Endothelial cell of umbilical vein (primary cell): ENCODE measurements at regions not wholly inside any gene's neighbourhood (a gene's known extent, or its start where the extent isn't known, plus 50 kb on each side); places are given as distances from the start of the nearest gene placed in this dataset.

Experiments
- BruUV-seq: library from RNA; stranded (reverse); fragments of 400-500 nt; replicated peaks from 2 replicates; lab custom pipeline; 2021; lab: Mats Ljungman, UMichigan
- CTCF ChIA-PET: fragments of 300-600, 350-600 bp; sonication (Branson Sonifier 250); formaldehyde crosslinking; loops from one replicate; lab custom pipeline; 2021; ENCODE audit warnings: antibody characterized with exemption, inconsistent platforms; lab: Charles Lee
- POLR2A ChIA-PET: fragments of 300-600, 350-600 bp; sonication (Branson Sonifier 250); formaldehyde crosslinking; loops from one replicate; lab custom pipeline; 2021; ENCODE audit warnings: antibody characterized with exemption, inconsistent platforms; lab: Charles Lee
- DNase-seq: peaks from one replicate; pipeline ENCODE4 v3.0.0-alpha.2; 2011; ENCODE audit warnings: low read depth, low spot score
- FAIRE-seq: peaks from 2 replicates; lab custom pipeline; 2011; peaks lifted over from hg19 to GRCh38; lab: Jason Lieb, UNC
- H2AFZ ChIP-seq: 2 replicates; pipeline ENCODE4 v1.6.0; 2012; ENCODE audit warnings: low read depth, low read length, control low read depth, inconsistent platforms
- H3K27ac ChIP-seq: 2 replicates; pipeline ENCODE4 v1.5.1; 2011; ENCODE audit warnings: low read depth, mild to moderate bottlenecking, control low read depth, low read length, moderate library complexity; ENCODE audit not compliant: insufficient read depth
- H3K27me3 ChIP-seq, 2 experiments: 2 replicates each; pipeline versions ENCODE4 v1.6.0 to v1.6.1; 2011; ENCODE audit warnings: low read length in 2 of 2, mixed read lengths in 1 of 2; ENCODE audit not compliant: control insufficient read depth in 2 of 2, insufficient read depth in 2 of 2
- H3K36me3 ChIP-seq, 2 experiments: 2 replicates in 1 of 2; 3 replicates in 1 of 2; pipeline ENCODE4 v1.5.1; 2011; ENCODE audit warnings: low read length in 2 of 2, mild to moderate bottlenecking in 1 of 2, moderate library complexity in 1 of 2; ENCODE audit not compliant: control insufficient read depth in 2 of 2, insufficient read depth in 2 of 2; ENCODE audit errors: extremely low read depth in 1 of 2
- H3K4me1 ChIP-seq: 3 replicates; pipeline ENCODE4 v1.5.1; 2011; ENCODE audit warnings: mild to moderate bottlenecking, low read length; ENCODE audit not compliant: control insufficient read depth, insufficient read depth; ENCODE audit errors: extremely low read depth
- H3K4me2 ChIP-seq: 2 replicates; pipeline ENCODE4 v1.6.1; 2011; ENCODE audit warnings: low read length, control low read depth, mixed read lengths; ENCODE audit not compliant: insufficient read depth
- H3K4me3 ChIP-seq, 3 experiments: fragments of 200-600 bp in 1 of 3; sonication (generic), shearing (Covaris generic) in 1 of 3; replicated peaks in 1 of 3; 2 replicates each; pipeline ENCODE4 v1.5.1; 2011 to 2016; ENCODE audit warnings: control low read depth in 3 of 3, low read length in 3 of 3, mild to moderate bottlenecking in 2 of 3, inconsistent platforms in 1 of 3, low read depth in 1 of 3, moderate library complexity in 1 of 3; ENCODE audit not compliant: insufficient read depth in 1 of 3
- H3K79me2 ChIP-seq: 2 replicates; pipeline ENCODE4 v1.6.0; 2012; ENCODE audit warnings: low read length, inconsistent platforms; ENCODE audit not compliant: control insufficient read depth, insufficient read depth
- H3K9ac ChIP-seq: replicated peaks from 2 replicates; pipeline ENCODE3; 2011; ENCODE audit warnings: low read length, control low read depth; ENCODE audit not compliant: insufficient read depth; ENCODE audit errors: extremely low read depth
- H3K9me1 ChIP-seq: replicated peaks from 3 replicates; pipeline ENCODE4 v1.6.0; 2011; ENCODE audit warnings: mild to moderate bottlenecking, low read length; ENCODE audit not compliant: control insufficient read depth, insufficient read depth; ENCODE audit errors: extremely low read depth
- H3K9me3 ChIP-seq: replicated peaks from 2 replicates; pipeline ENCODE4 v1.5.1; 2012; ENCODE audit warnings: low read length, inconsistent platforms; ENCODE audit not compliant: control insufficient read depth, insufficient read depth
- H4K20me1 ChIP-seq: replicated peaks from 2 replicates; pipeline ENCODE3; 2011; ENCODE audit warnings: mild to moderate bottlenecking, low read length; ENCODE audit not compliant: control insufficient read depth, insufficient read depth; ENCODE audit errors: extremely low read depth
- EZH2 ChIP-seq: IDR thresholded peaks from 2 replicates; pipeline ENCODE4 v1.6.1; 2012; ENCODE audit warnings: borderline replicate concordance, low read depth, mild to moderate bottlenecking, moderate library complexity, low read length, inconsistent platforms; ENCODE audit not compliant: severe bottlenecking
- FOS ChIP-seq: IDR thresholded peaks from 2 replicates; pipeline ENCODE4 v1.6.1; 2011; ENCODE audit warnings: mild to moderate bottlenecking, low read length, moderate library complexity, borderline replicate concordance; ENCODE audit not compliant: insufficient read depth
- GATA2 ChIP-seq: IDR thresholded peaks from 2 replicates; pipeline ENCODE4 v1.7.0; 2011; ENCODE audit warnings: low read depth, mild to moderate bottlenecking, moderate library complexity, mixed read lengths, low read length; ENCODE audit not compliant: insufficient read length, insufficient read depth
- JUN ChIP-seq: IDR thresholded peaks from 2 replicates; pipeline ENCODE4 v1.6.1; 2011; ENCODE audit warnings: borderline replicate concordance, low read depth; ENCODE audit not compliant: insufficient read length, insufficient read depth
- MYC ChIP-seq: IDR thresholded peaks from one replicate; pipeline ENCODE4 v1.6.1; 2011; ENCODE audit warnings: mild to moderate bottlenecking, low read depth, low read length
- POLR2A ChIP-seq: IDR thresholded peaks from 2 replicates; pipeline ENCODE4 v1.6.1; 2012; ENCODE audit warnings: low read depth, mild to moderate bottlenecking, control low read depth, low read length
- POLR2AphosphoS5 ChIP-seq: IDR thresholded peaks from 2 replicates; pipeline ENCODE4 v1.6.1; 2012; ENCODE audit warnings: low read depth, mild to moderate bottlenecking, control low read depth, low read length, moderate library complexity; ENCODE audit not compliant: insufficient read depth
- dilution Hi-C: fragments of 300-500 bp; cut with MboI; formaldehyde crosslinking; loops from one replicate; pipeline ENCODE4 v1.15.0; 2019; ENCODE audit warnings: low sequenced_read_pairs; ENCODE audit not compliant: extremely low pct_ligation_motif_present
- intact Hi-C: fragments of 100-400 bp; cut with micrococcal nuclease; formaldehyde crosslinking; loops from one replicate; pipeline ENCODE4 v1.10.0; 2022
- TF ChIP-seq, protein P1 (sequence below), 2 donors: IDR thresholded peaks; 1 replicate in 1 of 2; 2 replicates in 1 of 2; pipeline ENCODE4 v1.5.1; 2011; ENCODE audit warnings: low read length in 2 of 2, mild to moderate bottlenecking in 2 of 2, moderate library complexity in 2 of 2, control low read depth in 1 of 2, inconsistent platforms in 1 of 2, low read depth in 1 of 2; ENCODE audit not compliant: insufficient read depth in 1 of 2; ENCODE audit errors: extremely low read depth in 1 of 2
- TF ChIP-seq, protein P2 (sequence below): IDR thresholded peaks from 2 replicates; pipeline ENCODE4 v1.6.1; 2011; ENCODE audit not compliant: insufficient read depth, insufficient read length

DNA sequence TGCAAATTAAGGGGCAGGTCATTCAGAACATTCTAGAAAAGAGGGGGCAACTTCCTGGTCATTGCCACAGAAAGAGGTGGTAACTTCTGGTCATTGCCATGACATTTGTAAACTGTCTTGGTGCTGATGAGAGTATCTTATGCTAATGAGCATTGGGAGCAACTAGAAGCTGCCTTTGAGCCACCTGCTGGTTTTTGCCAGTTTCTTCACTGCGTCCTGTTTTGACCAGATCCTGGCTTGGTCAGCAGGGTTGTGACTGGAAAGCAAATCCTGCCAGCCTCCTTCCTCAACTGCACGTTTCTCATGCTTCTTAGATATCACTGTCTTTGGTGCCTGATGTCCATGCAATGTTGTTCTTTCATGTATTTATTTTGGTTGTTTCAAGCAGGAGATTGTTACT is 53.2 kb upstream of the SPATA31C2 start:
- POLR2A ChIA-PET = no interaction called here
- no peak overlapping the region for H3K4me2 ChIP-seq
- no peaks in the 10 kb centered on the region for H3K36me3 ChIP-seq
- H3K4me3 ChIP-seq = no peak overlapping the region
- FAIRE-seq (no peak), DNase-seq (no peak)
- no peak overlapping the region for H3K27ac ChIP-seq
- no peaks in the 10 kb centered on the region for H4K20me1 ChIP-seq
- BruUV-seq = no TSS peak
- H3K79me2 ChIP-seq = no peaks in the 10 kb centered on the region
- H3K9me1 ChIP-seq = no peaks in the 10 kb centered on the region
- no peaks in the 10 kb centered on the region for H3K27me3 ChIP-seq
- H3K4me1 ChIP-seq = no peaks in the 10 kb centered on the region
- TF ChIP-seq, protein P1, sequence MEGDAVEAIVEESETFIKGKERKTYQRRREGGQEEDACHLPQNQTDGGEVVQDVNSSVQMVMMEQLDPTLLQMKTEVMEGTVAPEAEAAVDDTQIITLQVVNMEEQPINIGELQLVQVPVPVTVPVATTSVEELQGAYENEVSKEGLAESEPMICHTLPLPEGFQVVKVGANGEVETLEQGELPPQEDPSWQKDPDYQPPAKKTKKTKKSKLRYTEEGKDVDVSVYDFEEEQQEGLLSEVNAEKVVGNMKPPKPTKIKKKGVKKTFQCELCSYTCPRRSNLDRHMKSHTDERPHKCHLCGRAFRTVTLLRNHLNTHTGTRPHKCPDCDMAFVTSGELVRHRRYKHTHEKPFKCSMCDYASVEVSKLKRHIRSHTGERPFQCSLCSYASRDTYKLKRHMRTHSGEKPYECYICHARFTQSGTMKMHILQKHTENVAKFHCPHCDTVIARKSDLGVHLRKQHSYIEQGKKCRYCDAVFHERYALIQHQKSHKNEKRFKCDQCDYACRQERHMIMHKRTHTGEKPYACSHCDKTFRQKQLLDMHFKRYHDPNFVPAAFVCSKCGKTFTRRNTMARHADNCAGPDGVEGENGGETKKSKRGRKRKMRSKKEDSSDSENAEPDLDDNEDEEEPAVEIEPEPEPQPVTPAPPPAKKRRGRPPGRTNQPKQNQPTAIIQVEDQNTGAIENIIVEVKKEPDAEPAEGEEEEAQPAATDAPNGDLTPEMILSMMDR (IDR thresholded peaks at IDR 0.05; ENCODE audit: extremely low read depth in 1 of 2, insufficient read depth in 1 of 2, low read depth in 1 of 2, low read length in 2 of 2) = no peak
- TF ChIP-seq POLR2A (no peak), JUN (no peak), POLR2AphosphoS5 (no peak), EZH2 (no peak), MYC (no peak), GATA2 (no peak), FOS (no peak)
- TF ChIP-seq, protein P2, sequence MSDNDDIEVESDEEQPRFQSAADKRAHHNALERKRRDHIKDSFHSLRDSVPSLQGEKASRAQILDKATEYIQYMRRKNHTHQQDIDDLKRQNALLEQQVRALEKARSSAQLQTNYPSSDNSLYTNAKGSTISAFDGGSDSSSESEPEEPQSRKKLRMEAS = no peak
- H3K9ac ChIP-seq = no peak overlapping the region
- no peaks in the 10 kb centered on the region for H3K9me3 ChIP-seq
- CTCF ChIA-PET = no interaction called here
- intact Hi-C loops (no loop called here), dilution Hi-C loops (no loop called here)
- no peak overlapping the region for H2AFZ ChIP-seq
